ENCODE measurements at regions not wholly inside any gene's neighbourhood (a gene's known extent, or its start where the extent isn't known, plus 50 kb on each side); places are given as distances from the start of the nearest gene placed in this dataset.

DNA sequence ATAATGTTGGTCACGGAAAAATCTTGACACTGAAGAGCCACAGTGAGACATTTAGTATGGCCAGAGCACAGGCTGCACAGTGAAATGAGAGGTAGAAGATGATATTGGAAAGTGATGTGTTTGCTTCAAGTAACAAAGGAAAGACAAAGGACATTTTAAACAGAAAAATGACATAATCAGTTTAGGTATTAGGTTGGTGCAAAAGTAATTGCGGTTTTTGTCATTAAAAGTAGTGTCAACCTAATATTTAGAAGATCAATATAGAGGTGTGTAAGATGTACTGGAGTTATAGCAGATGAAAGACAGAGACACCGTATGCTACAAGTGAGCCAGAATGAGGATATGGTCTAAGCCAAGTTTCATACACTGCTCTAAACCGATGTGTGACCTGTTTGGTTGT lies 253.0 kb upstream of the PPFIA2 start:
- no peak overlapping the region for H3K27ac ChIP-seq
- H3K4me2 ChIP-seq, result no peak overlapping the region
- no peak overlapping the region for H3K9ac ChIP-seq
- TF ChIP-seq, protein P1, sequence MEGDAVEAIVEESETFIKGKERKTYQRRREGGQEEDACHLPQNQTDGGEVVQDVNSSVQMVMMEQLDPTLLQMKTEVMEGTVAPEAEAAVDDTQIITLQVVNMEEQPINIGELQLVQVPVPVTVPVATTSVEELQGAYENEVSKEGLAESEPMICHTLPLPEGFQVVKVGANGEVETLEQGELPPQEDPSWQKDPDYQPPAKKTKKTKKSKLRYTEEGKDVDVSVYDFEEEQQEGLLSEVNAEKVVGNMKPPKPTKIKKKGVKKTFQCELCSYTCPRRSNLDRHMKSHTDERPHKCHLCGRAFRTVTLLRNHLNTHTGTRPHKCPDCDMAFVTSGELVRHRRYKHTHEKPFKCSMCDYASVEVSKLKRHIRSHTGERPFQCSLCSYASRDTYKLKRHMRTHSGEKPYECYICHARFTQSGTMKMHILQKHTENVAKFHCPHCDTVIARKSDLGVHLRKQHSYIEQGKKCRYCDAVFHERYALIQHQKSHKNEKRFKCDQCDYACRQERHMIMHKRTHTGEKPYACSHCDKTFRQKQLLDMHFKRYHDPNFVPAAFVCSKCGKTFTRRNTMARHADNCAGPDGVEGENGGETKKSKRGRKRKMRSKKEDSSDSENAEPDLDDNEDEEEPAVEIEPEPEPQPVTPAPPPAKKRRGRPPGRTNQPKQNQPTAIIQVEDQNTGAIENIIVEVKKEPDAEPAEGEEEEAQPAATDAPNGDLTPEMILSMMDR (conservative IDR thresholded peaks at IDR 0.05; ENCODE audit: low read depth, low read length), result no peak
- H3K4me1 ChIP-seq (ENCODE audit: low read depth, poor library complexity, severe bottlenecking), result no peaks in the 10 kb centered on the region
- no peaks in the 10 kb centered on the region for H4K20me1 ChIP-seq (ENCODE audit: insufficient read depth)
- H3K79me2 ChIP-seq (ENCODE audit: insufficient read depth, low read depth), result no peaks in the 10 kb centered on the region
- H2AFZ ChIP-seq (ENCODE audit: low read depth), result no peak overlapping the region
- H3K36me3 ChIP-seq (ENCODE audit: insufficient read depth), result no peaks in the 10 kb centered on the region
- no peak overlapping the region for H3K4me3 ChIP-seq (IDR thresholded peaks at IDR 0.05; ENCODE audit: insufficient read depth, low read depth, low read length)
- no peaks in the 10 kb centered on the region for H3K27me3 ChIP-seq (ENCODE audit: insufficient read depth, low read depth)

DNA sequence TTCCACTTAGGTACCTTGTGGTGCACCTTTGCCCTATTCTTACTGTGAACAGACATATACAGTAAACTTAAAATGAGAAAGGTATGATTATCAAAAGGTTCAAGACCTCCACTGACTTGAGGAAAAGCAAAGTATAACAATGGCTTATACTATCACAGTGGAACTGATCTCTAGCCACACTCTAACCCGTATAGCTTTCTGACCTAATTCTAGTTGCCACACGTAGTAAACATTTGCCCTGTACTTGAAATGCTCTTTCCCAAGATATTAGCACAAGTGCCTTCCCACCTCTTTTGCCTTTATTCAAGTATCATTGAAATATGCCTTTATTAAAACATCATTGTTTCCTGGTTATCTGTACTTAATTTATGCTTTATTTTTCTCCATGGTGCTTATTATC lies 250.4 kb upstream of the PPFIA2 start:
- no peak overlapping the region for H3K4me2 ChIP-seq
- H3K36me3 ChIP-seq (ENCODE audit: insufficient read depth), result no peaks in the 10 kb centered on the region
- no peaks in the 10 kb centered on the region for H3K79me2 ChIP-seq (ENCODE audit: insufficient read depth, low read depth)
- no peak overlapping the region for H3K27ac ChIP-seq
- no peak overlapping the region for H3K9ac ChIP-seq
- no peak overlapping the region for H3K4me3 ChIP-seq (IDR thresholded peaks at IDR 0.05; ENCODE audit: insufficient read depth, low read depth, low read length)
- TF ChIP-seq, protein P1 (conservative IDR thresholded peaks at IDR 0.05; ENCODE audit: low read depth, low read length), result no peak
- H3K27me3 ChIP-seq (ENCODE audit: insufficient read depth, low read depth), result no peaks in the 10 kb centered on the region
- no peak overlapping the region for H2AFZ ChIP-seq (ENCODE audit: low read depth)
- no peaks in the 10 kb centered on the region for H3K4me1 ChIP-seq (ENCODE audit: low read depth, poor library complexity, severe bottlenecking)
- H4K20me1 ChIP-seq (ENCODE audit: insufficient read depth), result no peaks in the 10 kb centered on the region

DNA sequence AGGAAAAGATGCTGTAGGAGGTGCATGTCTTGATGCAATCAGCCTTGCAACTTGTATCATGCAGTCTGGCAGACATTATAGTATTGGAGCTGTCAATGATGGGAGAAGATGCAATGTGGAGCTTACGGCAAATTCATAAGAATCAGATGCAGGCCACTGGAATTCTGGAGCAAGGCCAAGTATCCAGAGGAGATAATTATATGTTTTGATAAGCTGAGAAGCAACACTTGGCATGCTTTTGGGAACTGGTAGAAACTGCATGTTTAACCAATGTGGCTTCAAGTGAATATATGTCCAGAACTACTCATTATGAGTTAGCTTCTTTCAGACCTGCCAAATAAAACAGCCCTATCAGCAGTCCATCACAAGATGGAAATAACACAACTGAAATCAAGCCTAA lies 249.1 kb upstream of the PPFIA2 start:
- Histone ChIP-seq H3K4me3 (IDR thresholded peaks at IDR 0.05; ENCODE audit: insufficient read depth, low read depth, low read length) (no peak overlapping the region), H3K36me3 (ENCODE audit: insufficient read depth) (no peaks in the 10 kb centered on the region), H3K79me2 (ENCODE audit: insufficient read depth, low read depth) (no peaks in the 10 kb centered on the region), H3K27ac (no peak overlapping the region), H3K27me3 (ENCODE audit: insufficient read depth, low read depth) (no peaks in the 10 kb centered on the region), H3K4me2 (no peak overlapping the region), H4K20me1 (ENCODE audit: insufficient read depth) (no peaks in the 10 kb centered on the region), H3K9ac (no peak overlapping the region), H3K4me1 (ENCODE audit: low read depth, poor library complexity, severe bottlenecking) (no peaks in the 10 kb centered on the region), H2AFZ (ENCODE audit: low read depth) (no peak overlapping the region)
- TF ChIP-seq, protein P1 (conservative IDR thresholded peaks at IDR 0.05; ENCODE audit: low read depth, low read length), result no peak

DNA sequence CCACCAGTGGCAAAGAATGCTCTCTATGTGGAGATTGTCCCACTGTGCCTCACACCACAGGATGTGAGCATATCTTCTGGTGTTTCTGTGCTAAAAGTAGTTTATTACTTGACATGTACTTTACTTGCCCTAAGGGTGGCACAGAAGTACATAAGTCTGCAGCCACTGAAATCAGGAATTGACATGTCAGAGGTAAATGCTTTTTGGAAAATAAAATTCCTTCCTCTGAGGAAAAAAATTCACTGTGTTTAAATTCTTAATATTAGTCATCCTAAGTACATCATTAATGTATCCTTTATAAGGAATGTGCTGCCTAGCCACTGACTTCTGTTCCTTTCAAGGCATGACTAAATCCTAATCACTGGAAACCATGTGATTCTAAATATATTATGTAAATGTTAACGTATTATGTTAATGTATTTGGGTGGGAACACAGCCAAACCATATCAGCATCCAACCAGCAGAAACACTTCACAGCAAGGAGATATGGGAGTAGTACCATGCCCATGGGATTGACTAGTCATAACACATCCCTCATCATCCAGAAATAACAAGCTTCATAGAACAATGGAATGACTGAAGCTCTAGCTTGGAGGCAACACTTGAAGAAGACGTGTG lies 239.7 kb upstream of the PPFIA2 start:
- Histone ChIP-seq H3K36me3 (ENCODE audit: insufficient read depth) (no peaks in the 10 kb centered on the region), H3K4me1 (ENCODE audit: low read depth, poor library complexity, severe bottlenecking) (no peaks in the 10 kb centered on the region), H3K27me3 (ENCODE audit: insufficient read depth, low read depth) (no peaks in the 10 kb centered on the region), H3K27ac (no peak overlapping the region), H3K79me2 (ENCODE audit: insufficient read depth, low read depth) (no peaks in the 10 kb centered on the region), H2AFZ (ENCODE audit: low read depth) (no peak overlapping the region), H3K9ac (no peak overlapping the region), H3K4me3 (IDR thresholded peaks at IDR 0.05; ENCODE audit: insufficient read depth, low read depth, low read length) (no peak overlapping the region), H4K20me1 (ENCODE audit: insufficient read depth) (no peaks in the 10 kb centered on the region), H3K4me2 (no peak overlapping the region)
- TF ChIP-seq, protein P1 (conservative IDR thresholded peaks at IDR 0.05; ENCODE audit: low read depth, low read length), result no peak

All from KMS-11 (cell line).